IMR-90 (cell line): ENCODE measurements at regions not wholly inside any gene's neighbourhood (a gene's known extent, or its start where the extent isn't known, plus 50 kb on each side); places are given as distances from the start of the nearest gene placed in this dataset.

Source experiments
- ATAC-seq: fragments of 200-7000 bp; cut with Tn5 transposase; 2 replicates; pipeline ENCODE4 v1.9.1; 2020; ENCODE audit warnings: low read depth, mild to moderate bottlenecking, moderate library complexity
- BruUV-seq: library from RNA; stranded (reverse); fragments of 400-500 nt; replicated peaks from 2 replicates; lab custom pipeline; 2021; lab: Mats Ljungman, UMichigan
- CTCF ChIA-PET: fragments of 300-600 bp; formaldehyde crosslinking; extraction: SDS; loops from one replicate; lab custom pipeline; 2021; ENCODE audit warnings: antibody characterized with exemption; lab: Yijun Ruan, JAX
- POLR2A ChIA-PET: fragments of 300-600 bp; sonication (Branson Sonifier 250); formaldehyde crosslinking; loops from one replicate; lab custom pipeline; 2022; ENCODE audit warnings: antibody characterized with exemption; ENCODE audit not compliant: unreplicated experiment; lab: Charles Lee
- DNase-seq: peaks from one replicate; pipeline ENCODE4 v3.0.0; 2013
- H2AFZ ChIP-seq: replicated peaks from 2 replicates; pipeline ENCODE3; 2013; ENCODE audit warnings: low read length, mild to moderate bottlenecking; ENCODE audit not compliant: poor library complexity
- H2AK5ac ChIP-seq: 2 replicates; pipeline ENCODE4 v1.6.1; 2013; ENCODE audit warnings: low read depth, low read length, inconsistent platforms
- H2AK9ac ChIP-seq: replicated peaks from 2 replicates; pipeline ENCODE3; 2013; ENCODE audit warnings: mild to moderate bottlenecking, low read depth, low read length, moderate library complexity; ENCODE audit not compliant: poor library complexity
- H2BK120ac ChIP-seq: 2 replicates; pipeline ENCODE4 v1.6.1; 2013; ENCODE audit warnings: low read depth, low read length, inconsistent platforms
- H2BK15ac ChIP-seq: 3 replicates; pipeline ENCODE4 v1.6.1; 2013; ENCODE audit warnings: low read depth, low read length, inconsistent platforms
- H2BK20ac ChIP-seq: 2 replicates; pipeline ENCODE4 v1.6.1; 2013; ENCODE audit warnings: low read depth, mild to moderate bottlenecking, inconsistent platforms, low read length, moderate library complexity
- H2BK5ac ChIP-seq: 2 replicates; pipeline ENCODE4 v1.6.1; 2013; ENCODE audit warnings: mild to moderate bottlenecking, low read depth, low read length, inconsistent platforms; ENCODE audit not compliant: poor library complexity, severe bottlenecking
- H3K14ac ChIP-seq: replicated peaks from 2 replicates; pipeline ENCODE4 v1.6.1; 2013; ENCODE audit warnings: low read depth, low read length, inconsistent platforms
- H3K18ac ChIP-seq: 2 replicates; pipeline ENCODE4 v1.6.1; 2013; ENCODE audit warnings: low read depth, low read length, control low read depth
- H3K23ac ChIP-seq: 2 replicates; pipeline ENCODE4 v1.6.1; 2013; ENCODE audit warnings: low read depth, low read length, inconsistent platforms
- H3K27ac ChIP-seq: 2 replicates; pipeline ENCODE4 v1.5.1; 2013; ENCODE audit warnings: mild to moderate bottlenecking, control low read depth, low read length; ENCODE audit not compliant: insufficient read depth
- H3K27me3 ChIP-seq: 2 replicates; pipeline ENCODE4 v1.6.1; 2013; ENCODE audit warnings: low read length; ENCODE audit not compliant: control insufficient read depth, insufficient read depth
- H3K36me3 ChIP-seq: 2 replicates; pipeline ENCODE4 v1.6.1; 2013; ENCODE audit warnings: low read length, mixed read lengths; ENCODE audit not compliant: control insufficient read depth, insufficient read depth
- H3K4ac ChIP-seq: 2 replicates; pipeline ENCODE4 v1.6.1; 2013; ENCODE audit warnings: low read depth, low read length, inconsistent platforms
- H3K4me1 ChIP-seq: 2 replicates; pipeline ENCODE4 v1.6.1; 2013; ENCODE audit warnings: low read length, mixed read lengths; ENCODE audit not compliant: control insufficient read depth, insufficient read depth
- H3K4me2 ChIP-seq: 2 replicates; pipeline ENCODE4 v1.6.1; 2013; ENCODE audit warnings: low read depth, mild to moderate bottlenecking, control low read depth, low read length, moderate library complexity
- H3K4me3 ChIP-seq: 2 replicates; pipeline ENCODE4 v1.5.1; 2013; ENCODE audit warnings: low read depth, mild to moderate bottlenecking, control low read depth, low read length, moderate library complexity; ENCODE audit not compliant: insufficient read depth
- H3K56ac ChIP-seq: 2 replicates; pipeline ENCODE4 v1.6.1; 2013; ENCODE audit warnings: low read length, inconsistent platforms; ENCODE audit not compliant: insufficient read depth; ENCODE audit errors: extremely low read depth
- H3K79me1 ChIP-seq, 2 experiments: 2 replicates each; pipeline ENCODE4 v1.6.1; 2013; ENCODE audit warnings: low read length in 2 of 2, inconsistent platforms in 1 of 2, low read depth in 1 of 2
- H3K9ac ChIP-seq: 2 replicates; pipeline ENCODE4 v1.6.1; 2013; ENCODE audit warnings: low read depth, low read length, control low read depth
- H3K9me1 ChIP-seq: 2 replicates; pipeline ENCODE4 v1.6.1; 2013; ENCODE audit warnings: low read length, inconsistent platforms; ENCODE audit not compliant: insufficient read depth
- H3K9me3 ChIP-seq: 2 replicates; pipeline ENCODE4 v1.6.1; 2013; ENCODE audit warnings: low read length; ENCODE audit not compliant: control insufficient read depth, insufficient read depth
- H4K20me1 ChIP-seq: 2 replicates; pipeline ENCODE4 v1.6.1; 2013; ENCODE audit warnings: low read length, inconsistent platforms; ENCODE audit not compliant: insufficient read depth
- H4K5ac ChIP-seq: 2 replicates; pipeline ENCODE4 v1.6.1; 2013; ENCODE audit warnings: mild to moderate bottlenecking, low read depth, low read length, control low read depth
- H4K8ac ChIP-seq, 2 experiments: 2 replicates each; pipeline ENCODE4 v1.6.1; 2013; ENCODE audit warnings: low read depth in 2 of 2, low read length in 2 of 2, control low read depth in 1 of 2, inconsistent platforms in 1 of 2
- H4K91ac ChIP-seq: 2 replicates; pipeline ENCODE4 v1.6.1; 2013; ENCODE audit warnings: low read depth, low read length, inconsistent platforms; ENCODE audit not compliant: insufficient read depth
- CEBPB ChIP-seq: IDR thresholded peaks from 2 replicates; pipeline ENCODE4 v1.6.1; 2012; ENCODE audit warnings: low read depth, low read length, improper control_type of control experiment
- NFE2L2 ChIP-seq: fragments of 150-350 bp; IDR thresholded peaks from 2 replicates; pipeline ENCODE4 v1.6.1; 2016; ENCODE audit warnings: low read depth, mild to moderate bottlenecking, low read length
- WGBS, 2 experiments: methylation state at CpG; one replicate each; pipeline versions ENCODE4 v1.1.5 to v1.1.7; 2013; ENCODE audit warnings: missing lambda C conversion rate in 2 of 2; ENCODE audit not compliant: insufficient read length in 1 of 2; ENCODE audit errors: extremely low coverage in 2 of 2; 5-methylcytosine and 5-hydroxymethylcytosine counted together
- dilution Hi-C: fragments of 300-500 bp; cut with HindIII; formaldehyde crosslinking; loops from one replicate; pipeline ENCODE4 v1.14.3; 2018; ENCODE audit warnings: low sequenced_read_pairs; ENCODE audit not compliant: unreplicated experiment
- in situ Hi-C: fragments of 300-500 bp; cut with MboI; formaldehyde crosslinking; loops from 3 replicates; pipeline ENCODE4 v1.14.3; 2019; ENCODE audit warnings: low sequenced_read_pairs, inconsistent platforms, mixed read lengths
- intact Hi-C: fragments of 100-400 bp; cut with micrococcal nuclease; formaldehyde crosslinking; loops from 2 replicates; pipeline ENCODE4 v1.10.0; 2022

GRCh38 chr17:79241616-79242015 is 167.0 kb downstream of the ENGASE start:
- Histone ChIP-seq H3K9me1 (no peaks in the 10 kb centered on the region), H2BK120ac (no peak overlapping the region), H3K4me3 (no peak overlapping the region), H3K4me2 (no peak overlapping the region), H3K56ac (no peak overlapping the region), H3K18ac (no peak overlapping the region), H2BK5ac (no peak overlapping the region), H3K14ac (no peak overlapping the region), H2BK20ac (no peak overlapping the region), H4K20me1 (no peaks in the 10 kb centered on the region), H3K27me3 (peaks cover 8% of the 10 kb centered on the region), H2AK5ac (no peak overlapping the region), H2AFZ (no peak overlapping the region), H4K91ac (no peak overlapping the region), H2AK9ac (no peak overlapping the region), H2BK15ac (no peak overlapping the region), H3K23ac (no peak overlapping the region), H4K5ac (no peak overlapping the region), H3K4ac (no peak overlapping the region), H3K9ac (no peak overlapping the region), H3K79me1 (no peaks in the 10 kb centered on the region), H3K9me3 (no peaks in the 10 kb centered on the region), H3K36me3 (no peaks in the 10 kb centered on the region), H4K8ac (no peak overlapping the region), H3K4me1 (no peaks in the 10 kb centered on the region), H3K27ac (no peak overlapping the region)
- no CpG with 5 or more reads among the region's 5 CpGs for WGBS, 2 experiments
- TF ChIP-seq CEBPB (no peak), NFE2L2 (no peak)
- DNase-seq (no peak), ATAC-seq (no peak)
- intact Hi-C loops: no loop called here
- ChIA-PET CTCF (no interaction called here), POLR2A (no interaction called here)
- in situ Hi-C loops: no loop called here
- no TSS peak for BruUV-seq
- dilution Hi-C loops: no loop called here
